ENCODE measurements at regions not wholly inside any gene's neighbourhood (a gene's known extent, or its start where the extent isn't known, plus 50 kb on each side); places are given as distances from the start of the nearest gene placed in this dataset.
"Not testable (repeated sequence)": the region's sequence is repeated elsewhere in the genome, so short reads cannot be mapped to it uniquely, and the experiment has no call there.

DNA sequence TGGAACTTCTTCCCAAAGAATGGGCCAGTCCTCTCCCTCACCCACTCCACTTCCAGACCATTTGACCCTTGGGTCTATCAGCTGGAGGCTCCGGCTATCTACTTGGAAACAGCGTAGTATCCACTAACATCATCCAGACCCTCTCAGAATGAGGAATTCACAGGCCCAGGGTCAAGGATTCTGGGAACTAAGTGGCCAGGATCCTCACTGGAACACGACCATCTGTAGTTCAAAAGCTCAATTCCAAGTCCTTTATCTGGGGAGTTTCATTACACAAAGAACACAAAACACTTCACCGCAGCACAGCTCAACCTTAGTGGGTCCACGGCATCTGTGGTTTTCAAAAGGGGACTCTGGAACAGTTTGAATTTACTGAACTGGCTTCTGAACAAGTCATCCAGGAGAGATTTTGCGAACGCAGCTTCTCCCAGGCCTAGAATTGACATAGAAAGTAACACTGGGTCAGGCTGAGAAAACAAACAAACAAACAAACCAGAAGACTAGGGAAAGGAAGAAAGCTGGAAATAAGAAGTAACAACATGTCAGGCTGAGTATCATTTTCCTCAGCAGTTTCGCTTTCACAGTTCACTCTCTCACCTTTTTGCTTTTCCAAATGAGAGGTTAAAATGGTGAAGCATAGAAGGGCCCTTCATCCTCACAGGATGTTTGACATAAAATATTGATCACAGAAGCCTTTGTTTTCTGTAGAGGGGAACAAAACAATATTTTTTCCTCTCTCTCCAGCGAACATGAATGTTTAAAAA lies 57.6 kb upstream of the USP6NL start:
- no peak for DNase-seq (ENCODE audit: low read depth in 4 of 4, low spot score in 1 of 4)

DNA sequence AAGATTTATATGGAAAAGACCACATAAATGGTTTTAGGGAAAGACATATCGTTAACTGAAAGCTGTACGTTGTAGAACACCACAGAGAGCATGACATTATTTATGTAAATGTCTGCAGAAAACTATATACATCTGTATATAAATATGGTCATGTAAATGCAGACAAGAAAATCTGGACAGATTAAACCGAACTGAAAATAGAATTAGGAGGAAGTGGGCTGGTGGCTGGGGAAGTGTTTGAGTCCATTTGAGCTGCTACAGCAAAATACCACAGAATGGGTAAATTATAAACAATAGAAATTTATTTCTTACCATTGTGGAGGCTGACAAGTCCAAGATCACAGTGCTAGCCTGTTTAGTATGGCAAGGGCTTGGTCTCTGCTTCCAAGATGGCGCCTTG lies 56.3 kb upstream of the USP6NL start:
- DNase-seq (ENCODE audit: low read depth in 4 of 4, low spot score in 1 of 4), result no peak

DNA sequence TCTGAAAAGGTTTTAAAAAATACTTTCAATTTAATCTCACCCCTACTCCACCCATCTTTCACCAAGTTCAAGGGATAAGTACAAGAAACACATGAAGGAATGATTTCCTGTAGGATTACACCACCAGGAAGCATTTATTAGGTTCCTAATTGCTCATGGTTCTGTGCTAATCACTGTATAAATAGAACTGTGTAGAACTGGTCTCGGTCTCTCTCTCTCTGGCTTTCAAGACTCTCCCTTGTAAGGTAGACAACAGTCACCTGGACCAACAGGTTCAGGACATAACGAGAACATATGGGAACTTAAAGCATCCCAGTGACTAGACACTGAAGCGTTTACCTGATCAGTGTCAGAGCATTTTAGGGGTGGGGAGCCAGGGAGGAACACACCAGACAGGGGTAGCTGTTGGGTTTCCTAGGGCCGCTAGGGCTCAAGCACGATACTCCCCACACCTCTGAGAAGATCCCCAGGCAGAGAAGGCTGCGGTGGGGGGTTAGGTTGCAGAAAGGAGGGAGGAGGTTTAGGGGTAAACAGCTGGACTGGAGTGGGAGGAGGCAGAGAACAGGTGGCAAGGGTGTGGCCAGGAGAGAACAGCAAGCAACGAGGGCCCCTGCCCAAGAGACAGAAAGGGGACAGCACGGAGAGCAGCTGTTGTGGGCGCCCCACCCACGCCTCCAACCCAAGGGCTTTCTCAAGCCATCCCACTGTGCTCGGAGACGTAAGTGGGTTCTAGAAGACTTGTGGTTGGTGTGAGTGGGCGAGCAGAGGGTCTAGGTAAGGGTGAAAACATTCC lies 52.5 kb upstream of the USP6NL start:
- no peak for DNase-seq (ENCODE audit: low read depth in 4 of 4, low spot score in 1 of 4)

DNA sequence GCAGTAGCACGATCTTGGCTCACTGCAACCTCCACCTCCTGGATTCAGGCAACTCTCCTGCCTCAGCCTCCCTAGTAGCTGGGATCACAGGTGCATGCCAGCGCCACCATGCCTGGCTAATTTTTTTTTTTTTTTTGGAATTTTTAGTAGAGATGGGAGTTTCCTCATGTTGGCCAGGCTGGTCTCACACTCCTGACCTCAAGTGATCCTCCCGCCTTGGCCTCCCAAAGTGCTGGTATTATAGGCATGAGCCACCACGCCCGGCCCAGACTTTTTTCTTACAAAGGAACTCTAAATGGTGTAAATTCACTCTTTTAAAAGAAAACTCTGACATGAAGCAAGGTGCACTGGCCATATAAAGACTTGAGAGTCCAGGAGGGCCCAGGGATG lies 51.7 kb upstream of the USP6NL start:
- not testable (repeated sequence) for DNase-seq (ENCODE audit: low read depth in 4 of 4, low spot score in 1 of 4)

DNA sequence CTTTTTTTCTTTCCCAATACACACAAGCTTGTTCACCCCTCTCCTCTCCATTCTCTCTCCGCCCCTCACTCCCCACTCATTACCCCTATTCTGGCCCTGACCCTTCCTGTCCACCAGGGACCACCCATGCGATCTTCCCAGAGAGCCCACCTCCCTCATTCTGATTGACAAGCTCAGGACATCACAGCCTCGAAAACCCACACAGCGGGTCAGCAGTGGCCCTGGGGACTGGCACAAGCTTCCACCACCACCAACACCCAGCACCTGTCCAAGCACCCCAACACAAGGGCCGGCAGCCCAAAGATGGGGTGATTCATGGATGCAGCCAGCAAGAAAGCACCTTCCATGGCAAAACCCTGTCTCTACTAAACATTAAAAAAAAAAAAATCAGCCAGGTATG lies 50.0 kb upstream of the USP6NL start:
- DNase-seq (ENCODE audit: low read depth in 4 of 4, low spot score in 1 of 4), result no peak
